B cell (primary cell): ENCODE measurements at regions not wholly inside any gene's neighbourhood (a gene's known extent, or its start where the extent isn't known, plus 50 kb on each side); places are given as distances from the start of the nearest gene placed in this dataset.

ENCODE experiments used
- ATAC-seq: fragments of 200-7000 bp; cut with Tn5 transposase; one replicate; pipeline ENCODE4 v1.10.0; 2021; ENCODE audit warnings: low read depth, mild to moderate bottlenecking, moderate number of reproducible peaks, moderate library complexity
- CTCF ChIA-PET: fragments of 350-600 bp; sonication (Branson Sonifier 250); formaldehyde crosslinking; loops from one replicate; lab custom pipeline; 2021; ENCODE audit warnings: antibody characterized with exemption, inconsistent platforms; lab: Charles Lee
- POLR2A ChIA-PET: fragments of 350-600 bp; sonication (Branson Sonifier 250); formaldehyde crosslinking; loops from one replicate; lab custom pipeline; 2021; ENCODE audit warnings: antibody characterized with exemption; lab: Charles Lee
- DNase-seq: peaks from one replicate; pipeline ENCODE4 v3.0.0; 2013
- H2AFZ ChIP-seq: 2 replicates; pipeline ENCODE4 v1.6.1; 2012; ENCODE audit warnings: mild to moderate bottlenecking, low read depth, low read length; ENCODE audit not compliant: insufficient read depth, poor library complexity, severe bottlenecking
- H3K27ac ChIP-seq, 2 donors: 1 replicate in 1 of 2; 2 replicates in 1 of 2; pipeline ENCODE4 v1.5.1; 2012 to 2013; ENCODE audit warnings: low read length in 2 of 2, mild to moderate bottlenecking in 2 of 2, moderate library complexity in 1 of 2
- H3K27me3 ChIP-seq, 4 experiments: fragments of 200-600 bp in 1 of 4; sonication (generic) in 1 of 4; replicated peaks in 1 of 4; 1 replicate in 2 of 4; 2 replicates in 2 of 4; pipeline versions ENCODE4 v1.6.1 to v1.7.0; 2013 to 2016; ENCODE audit warnings: low read length in 3 of 4, mild to moderate bottlenecking in 2 of 4, mixed read lengths in 1 of 4, moderate library complexity in 1 of 4; ENCODE audit not compliant: insufficient read depth in 4 of 4, control insufficient read depth in 3 of 4; ENCODE audit errors: control extremely low read depth in 1 of 4
- H3K36me3 ChIP-seq, 2 experiments: replicated peaks in 1 of 2; 1 replicate in 1 of 2; 2 replicates in 1 of 2; pipeline versions ENCODE4 v1.6.1 to v1.7.1; 2013; ENCODE audit warnings: low read length in 1 of 2; ENCODE audit not compliant: insufficient read depth in 2 of 2, control insufficient read depth in 1 of 2; ENCODE audit errors: control extremely low read depth in 1 of 2, extremely low read depth in 1 of 2
- H3K4me1 ChIP-seq, 2 donors: fragments of 200-600 bp in 1 of 2; sonication (generic) in 1 of 2; 1 replicate in 1 of 2; 2 replicates in 1 of 2; pipeline versions ENCODE4 v1.5.1 to v1.6.1; 2013 to 2017; ENCODE audit warnings: low read length in 2 of 2; ENCODE audit not compliant: control insufficient read depth in 2 of 2, insufficient read depth in 2 of 2
- H3K4me2 ChIP-seq: replicated peaks from 2 replicates; pipeline ENCODE3; 2012; ENCODE audit warnings: mild to moderate bottlenecking, low read depth, low read length; ENCODE audit not compliant: poor library complexity, severe bottlenecking
- H3K4me3 ChIP-seq, 5 experiments: fragments of 200-600 bp in 1 of 5; sonication (generic) in 1 of 5; 1 replicate in 3 of 5; 2 replicates in 2 of 5; pipeline versions ENCODE4 v1.5.1 to v1.7.0; 2011 to 2016; ENCODE audit warnings: low read length in 4 of 5, mild to moderate bottlenecking in 4 of 5, low read depth in 2 of 5, control low read depth in 1 of 5, moderate library complexity in 1 of 5; ENCODE audit not compliant: insufficient read depth in 1 of 5; ENCODE audit errors: control extremely low read depth in 1 of 5, extremely low read depth in 1 of 5
- H3K79me2 ChIP-seq: fragments of 200-600 bp; sonication (generic); one replicate; pipeline ENCODE4 v1.6.0; 2016; ENCODE audit warnings: low read length; ENCODE audit not compliant: control insufficient read depth, insufficient read depth
- H3K9ac ChIP-seq: fragments of 200-600 bp; sonication (generic); 2 replicates; pipeline ENCODE4 v1.6.1; 2017; ENCODE audit warnings: mild to moderate bottlenecking, low read length, moderate library complexity
- H3K9me3 ChIP-seq, 3 donors: one replicate each; pipeline versions ENCODE4 v1.6.1 to v1.7.1; 2013; ENCODE audit warnings: low read length in 2 of 3; ENCODE audit not compliant: control insufficient read depth in 2 of 3, insufficient read depth in 1 of 3; ENCODE audit errors: control extremely low read depth in 1 of 3
- H4K20me1 ChIP-seq: 2 replicates; pipeline ENCODE4 v1.6.0; 2012; ENCODE audit warnings: mild to moderate bottlenecking, low read length; ENCODE audit not compliant: insufficient read depth, control insufficient read depth, poor library complexity, severe bottlenecking
- H3K27ac Mint-ChIP-seq: one replicate; pipeline ENCODE4 v1.8.0; 2021; ENCODE audit warnings: mixed read lengths
- H3K27me3 Mint-ChIP-seq: one replicate; pipeline ENCODE4 v1.8.0; 2021; ENCODE audit warnings: mixed read lengths
- H3K4me1 Mint-ChIP-seq: one replicate; pipeline ENCODE4 v1.8.0; 2021; ENCODE audit warnings: mixed read lengths
- H3K4me3 Mint-ChIP-seq: one replicate; pipeline ENCODE4 v1.8.0; 2021; ENCODE audit warnings: mixed read lengths
- H3K9me3 Mint-ChIP-seq: one replicate; pipeline ENCODE4 v1.8.0; 2022; ENCODE audit warnings: mixed read lengths; ENCODE audit not compliant: insufficient read depth
- EZH2 ChIP-seq: IDR thresholded peaks from 2 replicates; pipeline ENCODE4 v1.6.1; 2012; ENCODE audit warnings: borderline replicate concordance, low read depth, mild to moderate bottlenecking, moderate library complexity, low read length; ENCODE audit not compliant: insufficient read depth, poor library complexity, severe bottlenecking
- WGBS: methylation state at CpG from one replicate; pipeline ENCODE4 v1.1.5; 2013; ENCODE audit warnings: missing lambda C conversion rate; ENCODE audit not compliant: insufficient coverage; 5-methylcytosine and 5-hydroxymethylcytosine counted together
- intact Hi-C: fragments of 100-400 bp; cut with micrococcal nuclease; formaldehyde crosslinking; loops from one replicate; pipeline ENCODE4 v1.10.0; 2022
- TF ChIP-seq, protein P1 (sequence below): fragments of 200-600 bp; IDR thresholded peaks from one replicate; pipeline ENCODE4 v1.8.0; 2022; ENCODE audit warnings: antibody characterized with exemption, mild to moderate bottlenecking

DNA sequence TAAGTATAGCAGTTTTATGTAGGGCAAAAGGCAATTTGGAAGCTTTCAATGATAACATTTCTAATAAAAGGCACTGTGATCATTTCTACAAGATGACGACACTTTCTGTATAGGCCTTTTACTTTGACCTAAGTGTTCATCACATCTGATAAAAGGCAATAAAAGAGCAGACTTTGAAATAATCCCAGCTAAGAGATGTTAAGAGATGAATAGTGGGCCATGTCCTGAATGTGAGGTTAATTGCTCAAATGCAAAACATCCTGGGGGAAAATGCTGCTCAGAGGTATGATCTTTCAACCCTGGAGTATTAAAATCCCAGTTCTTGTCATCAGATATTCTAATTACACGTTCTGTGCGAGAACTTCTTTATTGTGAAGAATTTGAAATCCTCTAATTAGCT, 677.6 kb downstream of the SOCS6 start:
- intact Hi-C loops, result no loop called here
- Histone ChIP-seq H3K36me3 (no peaks in the 10 kb centered on the region), H3K9me3 (peaks cover 0 to 7% (median 0%) of the 10 kb centered on the region in 3 donors), H2AFZ (no peak overlapping the region), H3K4me2 (no peak overlapping the region), H3K9ac (no peak overlapping the region), H3K27ac (no peak overlapping the region), H3K4me1 (no peaks in the 10 kb centered on the region), H3K4me3 (no peak overlapping the region), H4K20me1 (no peaks in the 10 kb centered on the region), H3K79me2 (no peaks in the 10 kb centered on the region), H3K27me3 (no peaks in the 10 kb centered on the region)
- Mint-ChIP-seq H3K27me3 (no peaks in the 10 kb centered on the region), H3K4me1 (no peaks in the 10 kb centered on the region), H3K9me3 (no peaks in the 10 kb centered on the region), H3K4me3 (no peak overlapping the region), H3K27ac (no peak overlapping the region)
- DNase-seq, result no peak
- ChIA-PET CTCF (no interaction called here), POLR2A (no interaction called here)
- TF ChIP-seq, protein P1, sequence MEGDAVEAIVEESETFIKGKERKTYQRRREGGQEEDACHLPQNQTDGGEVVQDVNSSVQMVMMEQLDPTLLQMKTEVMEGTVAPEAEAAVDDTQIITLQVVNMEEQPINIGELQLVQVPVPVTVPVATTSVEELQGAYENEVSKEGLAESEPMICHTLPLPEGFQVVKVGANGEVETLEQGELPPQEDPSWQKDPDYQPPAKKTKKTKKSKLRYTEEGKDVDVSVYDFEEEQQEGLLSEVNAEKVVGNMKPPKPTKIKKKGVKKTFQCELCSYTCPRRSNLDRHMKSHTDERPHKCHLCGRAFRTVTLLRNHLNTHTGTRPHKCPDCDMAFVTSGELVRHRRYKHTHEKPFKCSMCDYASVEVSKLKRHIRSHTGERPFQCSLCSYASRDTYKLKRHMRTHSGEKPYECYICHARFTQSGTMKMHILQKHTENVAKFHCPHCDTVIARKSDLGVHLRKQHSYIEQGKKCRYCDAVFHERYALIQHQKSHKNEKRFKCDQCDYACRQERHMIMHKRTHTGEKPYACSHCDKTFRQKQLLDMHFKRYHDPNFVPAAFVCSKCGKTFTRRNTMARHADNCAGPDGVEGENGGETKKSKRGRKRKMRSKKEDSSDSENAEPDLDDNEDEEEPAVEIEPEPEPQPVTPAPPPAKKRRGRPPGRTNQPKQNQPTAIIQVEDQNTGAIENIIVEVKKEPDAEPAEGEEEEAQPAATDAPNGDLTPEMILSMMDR, result no peak
- TF ChIP-seq EZH2, result no peak
- ATAC-seq, result no peak
- WGBS, result no CpG with 5 or more reads among the region's 3 CpGs

DNA sequence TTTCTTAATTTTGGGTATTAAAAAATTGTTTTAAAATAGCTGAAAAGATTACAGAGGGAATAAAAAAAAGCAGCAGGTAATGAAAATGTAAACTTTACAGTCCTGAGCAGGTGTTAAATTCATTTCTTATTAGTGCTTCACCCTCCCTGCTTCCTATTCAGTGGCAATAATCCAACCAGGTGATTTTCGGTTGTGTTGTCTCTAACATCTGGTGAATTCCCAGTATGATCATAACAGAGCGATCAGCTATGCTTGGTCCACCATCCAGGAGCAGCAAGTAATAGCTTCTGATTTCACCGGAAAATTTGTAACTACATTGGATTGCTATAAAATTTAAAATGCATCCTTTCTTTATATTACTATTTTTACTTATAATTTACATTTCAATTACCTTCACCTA, 673.1 kb downstream of the SOCS6 start:
- Histone ChIP-seq H3K27me3 (no peaks in the 10 kb centered on the region), H3K36me3 (no peaks in the 10 kb centered on the region), H3K4me3 (no peak overlapping the region), H3K9me3 (no peaks in the 10 kb centered on the region), H3K9ac (no peak overlapping the region), H2AFZ (no peak overlapping the region), H3K4me1 (no peaks in the 10 kb centered on the region), H3K27ac (no peak overlapping the region), H3K4me2 (no peak overlapping the region), H4K20me1 (no peaks in the 10 kb centered on the region), H3K79me2 (no peaks in the 10 kb centered on the region)
- no peak overlapping the region for H3K4me3 Mint-ChIP-seq
- POLR2A ChIA-PET, result no interaction called here
- CTCF ChIA-PET, result no interaction called here
- ATAC-seq (no peak), DNase-seq (no peak)
- intact Hi-C loops, result no loop called here
- TF ChIP-seq, protein P1, result no peak
- no peak for TF ChIP-seq EZH2
- no peaks in the 10 kb centered on the region for H3K9me3 Mint-ChIP-seq
- no peaks in the 10 kb centered on the region for H3K4me1 Mint-ChIP-seq
- H3K27ac Mint-ChIP-seq, result no peak overlapping the region
- H3K27me3 Mint-ChIP-seq, result no peaks in the 10 kb centered on the region
- WGBS, result 83% methylated on average over 1 of the region's 3 CpGs
